ENCODE measurements at regions not wholly inside any gene's neighbourhood (a gene's known extent, or its start where the extent isn't known, plus 50 kb on each side); places are given as distances from the start of the nearest gene placed in this dataset.
"Not testable (repeated sequence)": the region's sequence is repeated elsewhere in the genome, so short reads cannot be mapped to it uniquely, and the experiment has no call there.

DNA sequence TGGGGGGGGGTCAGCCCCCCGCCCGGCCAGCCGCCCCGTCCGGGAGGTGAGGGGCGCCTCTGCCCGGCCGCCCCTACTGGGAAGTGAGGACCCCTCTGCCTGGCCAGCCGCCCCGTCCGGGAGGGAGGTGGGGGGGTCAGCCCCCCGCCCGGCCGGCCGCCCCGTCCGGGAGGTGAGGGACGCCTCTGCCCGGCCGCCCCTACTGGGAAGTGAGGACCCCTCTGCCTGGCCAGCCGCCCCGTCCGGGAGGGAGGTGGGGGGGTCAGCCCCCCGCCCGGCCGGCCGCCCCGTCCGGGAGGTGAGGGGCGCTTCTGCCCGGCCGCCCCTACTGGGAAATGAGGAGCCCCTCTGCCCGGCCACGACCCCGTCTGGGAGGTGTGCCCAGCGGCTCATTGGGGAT lies 210.7 kb upstream of the RPL34 start:
- not testable (repeated sequence) for DNase-seq (ENCODE audit: low read depth)

DNA sequence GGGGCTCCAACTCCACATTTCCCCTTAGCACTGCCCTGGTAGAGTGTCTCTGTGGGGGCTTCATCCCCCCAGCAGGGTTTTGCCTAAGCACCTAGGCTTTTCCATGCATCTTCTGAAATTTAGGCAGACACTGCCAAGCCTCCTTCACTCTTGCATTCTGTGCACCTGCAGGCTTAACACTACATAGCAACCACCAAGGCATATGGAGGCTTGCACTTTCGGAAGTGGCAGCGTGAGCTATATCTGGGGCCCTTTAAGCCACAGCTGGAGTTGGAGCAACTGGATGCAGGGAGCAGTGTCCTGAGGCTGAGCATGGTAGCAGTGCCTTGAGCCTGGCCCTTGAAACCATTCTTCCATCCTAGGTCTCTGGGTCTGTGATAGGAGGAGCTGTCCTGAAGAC lies 214.8 kb upstream of the RPL34 start:
- no peak for DNase-seq (ENCODE audit: low read depth)

DNA sequence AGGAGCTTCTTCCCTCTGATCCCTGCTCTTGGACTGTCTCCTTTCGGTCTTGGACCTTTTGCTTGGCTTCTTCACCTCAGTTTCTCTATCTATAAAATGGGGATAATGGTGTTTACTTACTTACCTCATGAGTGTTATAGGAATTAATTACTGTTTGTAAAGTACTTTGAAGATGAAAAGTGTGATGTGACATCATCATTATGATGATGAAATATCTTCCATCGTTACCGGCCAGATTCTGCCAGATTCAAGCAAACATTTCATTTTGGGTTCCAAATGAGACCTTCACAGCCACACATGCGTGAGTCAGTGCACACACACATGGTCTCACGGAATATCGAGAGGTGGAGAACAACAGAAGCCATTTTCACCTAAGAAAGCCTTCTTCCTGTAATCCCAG lies 220.1 kb upstream of the RPL34 start:
- no peak for DNase-seq (ENCODE audit: low read depth)

DNA sequence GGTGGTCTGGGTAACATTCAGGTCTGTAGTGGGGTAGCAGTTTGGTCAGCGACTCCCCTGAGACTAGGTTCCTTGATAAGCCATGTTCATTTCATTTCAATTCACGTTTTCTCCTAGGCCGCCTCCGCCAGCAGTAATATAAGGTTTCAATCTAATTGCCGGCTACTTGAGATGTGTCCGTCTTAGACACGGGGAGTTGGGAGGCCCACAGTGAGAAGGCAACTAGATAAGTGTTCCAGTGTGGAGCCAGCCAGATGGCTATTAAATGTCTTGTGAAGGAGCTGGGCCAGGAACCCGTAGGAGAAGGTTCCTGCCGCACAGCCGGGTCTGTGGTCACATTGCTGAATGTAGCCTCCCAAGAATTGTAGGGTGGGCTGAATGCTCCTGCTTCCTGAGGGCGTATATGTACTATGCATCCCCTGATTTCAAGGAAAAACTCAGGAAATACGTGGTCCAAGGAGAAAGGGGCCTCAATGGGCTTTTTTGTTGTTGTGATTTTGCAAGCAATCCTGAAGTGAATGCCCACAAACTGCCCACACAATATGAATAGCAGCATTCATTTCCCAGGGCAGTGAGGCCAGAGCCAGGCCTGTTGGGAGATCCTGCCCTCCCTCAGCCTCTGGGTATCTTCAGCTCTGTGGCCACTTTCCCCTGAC lies 220.6 kb upstream of the RPL34 start:
- DNase-seq (ENCODE audit: low read depth), result no peak

DNA sequence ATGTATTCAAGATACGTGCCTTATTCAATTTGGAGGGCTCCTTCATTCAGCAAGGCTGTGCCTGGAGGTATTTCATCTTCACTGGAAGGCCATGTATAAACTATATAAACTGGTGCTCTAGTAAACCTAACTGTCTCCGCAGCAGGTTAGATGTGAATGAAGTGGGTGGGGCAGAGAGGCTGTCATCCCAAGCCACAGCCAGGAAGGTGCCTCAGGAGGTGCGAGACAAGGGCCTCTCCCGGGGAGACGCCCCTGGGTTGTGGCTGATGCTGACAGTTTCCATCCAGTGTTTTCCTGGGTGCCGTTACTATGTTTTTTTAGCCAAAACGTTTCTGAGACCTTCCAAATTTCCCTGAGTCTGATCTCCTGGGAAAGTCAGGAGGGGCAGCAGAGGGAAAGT lies 221.5 kb upstream of the RPL34 start:
- no peak for DNase-seq (ENCODE audit: low read depth)

DNA sequence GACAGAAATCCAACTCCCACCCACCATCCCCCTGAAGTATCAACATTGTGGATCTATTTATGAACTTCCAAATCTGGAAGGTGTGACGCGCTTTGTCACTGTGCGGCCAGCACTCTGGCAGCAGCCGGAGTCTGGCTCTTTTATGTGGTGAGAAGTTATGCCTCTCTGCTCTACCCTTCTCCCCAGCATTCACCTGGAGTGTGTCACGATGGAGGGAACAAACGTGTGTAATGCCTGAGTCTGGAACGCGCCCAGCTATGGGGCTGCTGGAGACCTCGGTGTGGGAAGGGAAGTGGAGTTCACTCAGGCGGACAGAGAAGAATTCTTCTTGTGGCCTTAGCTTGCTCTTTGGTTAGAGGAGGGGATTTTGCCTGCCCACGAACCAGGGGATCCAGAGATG lies 222.1 kb upstream of the RPL34 start:
- peak; percentile 10 for DNase-seq (ENCODE audit: low read depth)

DNA sequence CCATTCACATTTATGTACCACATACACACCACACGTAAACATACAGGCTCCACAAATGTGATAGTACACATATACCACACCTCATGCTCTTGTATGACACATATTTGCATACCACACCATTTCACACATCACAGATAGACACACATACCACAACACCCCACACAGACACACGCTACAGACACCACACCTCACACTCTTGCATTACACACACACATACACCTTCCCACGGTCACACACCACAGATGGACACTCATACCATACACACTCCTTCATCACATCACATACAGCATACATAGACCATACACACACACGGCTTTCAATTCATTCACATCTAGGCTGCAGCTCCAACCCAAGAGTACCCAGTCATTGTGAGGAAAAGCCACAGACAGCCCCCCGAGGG lies 222.5 kb upstream of the RPL34 start:
- no peak for DNase-seq (ENCODE audit: low read depth)

DNA sequence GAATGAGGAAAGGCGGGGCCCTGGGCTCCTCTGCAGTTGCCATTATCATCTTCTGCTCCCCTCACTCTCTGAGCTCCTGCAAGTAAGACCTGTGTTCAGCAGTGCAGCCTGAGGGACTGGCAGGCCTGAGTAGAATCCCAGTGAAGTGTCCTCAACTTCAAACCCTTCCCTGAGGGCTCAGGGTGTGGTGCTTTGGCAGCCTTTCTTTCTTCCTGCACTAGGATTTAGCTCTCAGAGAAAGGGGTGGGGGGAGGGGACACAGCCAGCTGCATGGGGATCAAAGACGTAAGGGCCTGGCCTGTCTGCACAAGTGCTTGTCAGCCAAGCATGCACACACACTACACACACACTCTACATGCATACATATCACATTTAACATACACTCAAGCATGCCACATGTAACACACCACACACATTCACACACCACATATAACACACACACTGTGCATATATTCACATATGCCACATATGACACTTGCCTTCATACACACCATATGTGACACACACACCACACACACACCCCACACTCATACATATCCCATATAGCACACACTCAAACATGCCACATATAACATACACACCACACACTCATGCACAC lies 223.4 kb upstream of the RPL34 start:
- DNase-seq (ENCODE audit: low read depth), result no peak

DNA sequence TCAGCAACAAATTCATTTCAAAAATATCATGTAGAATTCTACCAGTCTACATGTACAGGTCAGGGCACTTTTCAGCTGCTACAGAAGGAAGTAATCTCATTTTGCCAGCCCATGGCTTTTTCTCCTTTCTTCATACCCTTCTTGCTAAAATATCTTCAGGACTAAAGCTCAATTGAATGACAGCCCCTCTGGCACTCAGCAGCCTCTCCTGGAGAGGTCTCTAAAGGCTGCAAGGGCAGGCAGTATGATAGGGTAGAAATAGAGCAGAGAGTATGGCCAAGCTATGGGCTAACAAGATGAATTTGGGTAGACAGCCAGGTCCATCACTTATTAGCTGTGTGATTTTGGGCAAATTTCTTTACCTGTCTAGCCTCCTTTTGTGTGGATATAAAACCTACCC lies 224.6 kb upstream of the RPL34 start:
- no peak for DNase-seq (ENCODE audit: low read depth)

DNA sequence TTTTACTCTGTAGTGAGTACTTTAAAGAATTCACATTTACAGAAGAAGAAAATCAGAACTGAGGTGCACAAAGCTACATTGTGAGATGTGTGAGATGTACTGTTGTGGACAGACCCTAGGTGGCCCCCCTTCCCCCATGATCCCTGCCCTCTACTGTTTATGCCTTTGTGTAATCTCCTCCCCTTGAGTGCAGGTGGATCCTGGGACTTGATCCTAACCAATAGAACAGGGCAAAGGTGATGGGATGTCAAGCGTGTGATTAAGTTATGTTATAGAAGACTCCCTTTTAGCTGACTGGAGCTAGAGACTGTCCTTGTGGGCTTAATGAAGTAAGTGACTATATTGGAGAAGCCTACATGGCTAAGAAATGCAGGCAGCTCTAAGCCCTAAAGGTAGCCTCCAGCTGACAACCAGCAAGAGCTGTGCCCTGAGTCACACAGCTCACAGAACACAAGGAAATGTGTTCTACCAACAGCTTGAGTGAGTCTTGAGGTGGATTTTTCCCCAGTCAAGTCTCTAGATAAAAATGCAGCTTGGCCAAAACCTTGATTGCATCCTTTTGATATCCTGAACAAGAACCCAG lies 225.2 kb upstream of the LEF1 start:
- no peak for DNase-seq (ENCODE audit: low read depth)

DNA sequence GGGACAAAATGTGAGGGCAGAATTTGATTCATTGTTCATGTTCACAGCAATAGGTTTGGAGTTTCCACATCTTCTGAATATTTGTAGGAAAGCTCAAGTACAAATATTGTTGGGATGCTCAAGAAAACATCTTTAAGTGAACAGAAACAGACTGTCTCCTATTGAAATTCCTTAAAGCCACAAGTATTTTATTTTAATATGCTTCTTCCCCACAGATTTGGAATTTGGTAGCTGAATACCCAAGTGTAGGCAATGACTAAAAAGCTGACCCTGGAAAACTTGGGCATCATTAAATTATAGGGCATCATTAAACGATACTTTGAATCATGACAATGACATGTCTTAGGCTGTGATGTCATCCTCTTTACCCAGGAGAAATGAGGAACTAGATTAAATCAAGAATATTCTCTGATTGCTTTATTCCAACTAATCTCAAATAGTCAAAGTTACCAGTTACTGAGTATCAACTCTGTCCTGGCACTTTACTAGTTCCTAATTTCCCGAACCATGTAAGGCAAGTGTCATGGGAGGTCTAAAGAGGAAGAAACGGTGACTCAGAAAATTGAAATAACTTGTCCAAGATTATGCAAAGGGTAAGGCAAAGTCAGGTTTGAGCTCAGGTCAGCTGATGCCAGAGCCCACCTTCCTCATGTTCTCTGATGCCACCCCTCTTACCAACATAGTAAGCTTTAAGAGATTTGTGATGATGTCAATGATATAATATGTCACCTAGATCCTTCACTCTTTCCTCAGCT lies 223.1 kb upstream of the LEF1 start:
- DNase-seq (ENCODE audit: low read depth), result no peak

DNA sequence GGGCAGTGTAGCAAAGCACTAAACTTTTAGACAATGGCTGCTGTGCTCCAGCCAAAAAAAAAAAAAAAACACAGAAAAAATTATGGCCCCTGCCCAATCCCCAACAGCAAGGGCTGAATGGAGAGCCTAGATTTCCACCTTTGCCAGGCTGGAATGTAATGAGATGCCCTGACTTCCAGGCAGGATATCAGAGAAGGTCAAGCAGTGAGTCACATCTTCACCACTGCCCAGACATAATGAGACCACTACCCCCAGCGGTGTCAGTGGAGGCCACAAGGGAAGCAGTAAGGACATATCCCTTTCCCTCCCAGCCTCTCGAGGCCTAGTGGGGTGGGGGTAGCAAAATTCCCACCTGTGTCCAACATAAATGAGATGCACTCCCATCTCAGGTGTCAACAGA lies 216.3 kb upstream of the LEF1 start:
- DNase-seq (ENCODE audit: low read depth), result peak; percentile 73

DNA sequence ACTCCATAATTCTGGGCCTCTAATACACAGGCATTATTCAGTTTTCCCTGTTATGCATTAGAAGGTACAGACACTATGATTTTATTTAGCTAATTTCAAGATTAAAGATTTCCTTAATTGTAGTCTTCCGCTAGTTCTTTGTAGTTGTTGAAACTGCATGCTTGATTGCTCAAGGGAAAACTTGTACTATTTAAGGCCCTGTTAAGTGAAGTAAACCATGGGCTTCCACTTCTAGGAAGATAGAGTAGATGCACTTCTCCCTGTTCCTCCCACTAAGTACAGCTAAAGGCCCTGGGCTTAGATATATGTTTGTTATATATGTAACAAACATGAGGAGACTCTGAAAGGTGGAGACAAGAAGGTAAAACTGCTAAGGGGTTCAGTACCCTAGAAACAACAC lies 215.8 kb upstream of the LEF1 start:
- DNase-seq (ENCODE audit: low read depth), result no peak

DNA sequence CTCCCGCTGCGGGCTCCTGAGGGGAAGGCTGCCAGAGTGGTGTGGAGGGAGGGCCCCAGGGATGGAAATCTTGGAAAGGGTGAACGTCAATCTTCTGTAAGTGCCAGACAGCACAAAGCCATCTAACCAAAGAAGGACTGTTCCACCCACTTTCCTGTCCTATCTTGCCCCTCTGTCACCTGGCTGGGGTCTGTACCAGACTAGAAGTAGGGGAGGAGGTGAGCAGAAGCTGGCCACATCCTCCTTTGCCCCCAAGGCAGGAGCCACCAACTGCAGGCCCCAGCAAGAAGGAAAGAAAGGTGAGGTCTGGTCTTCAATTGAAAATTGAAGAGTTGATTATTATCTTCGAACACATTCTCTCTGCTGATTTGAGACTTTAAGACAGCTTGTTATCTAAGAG lies 214.4 kb upstream of the LEF1 start:
- DNase-seq (ENCODE audit: low read depth), result no peak

DNA sequence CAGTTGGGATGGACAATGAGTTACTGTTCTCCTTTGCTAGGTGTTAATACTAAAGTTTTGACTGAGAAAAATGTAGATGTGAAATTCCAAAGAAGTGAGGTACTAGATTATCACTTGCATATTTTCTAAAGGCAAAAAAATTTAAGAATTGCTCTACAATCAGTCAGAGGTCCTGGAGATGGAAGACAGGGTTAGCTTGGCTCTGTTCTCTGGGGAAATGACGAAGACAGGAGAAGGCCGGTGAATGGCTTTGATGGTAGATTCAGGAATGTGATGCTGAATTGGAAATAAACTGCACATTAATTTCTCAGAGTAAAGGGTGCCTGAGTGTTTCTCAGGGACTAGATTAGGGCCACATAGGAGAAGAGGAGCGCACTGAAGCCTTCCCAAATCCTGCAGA lies 214.0 kb upstream of the LEF1 start:
- no peak for DNase-seq (ENCODE audit: low read depth)

DNA sequence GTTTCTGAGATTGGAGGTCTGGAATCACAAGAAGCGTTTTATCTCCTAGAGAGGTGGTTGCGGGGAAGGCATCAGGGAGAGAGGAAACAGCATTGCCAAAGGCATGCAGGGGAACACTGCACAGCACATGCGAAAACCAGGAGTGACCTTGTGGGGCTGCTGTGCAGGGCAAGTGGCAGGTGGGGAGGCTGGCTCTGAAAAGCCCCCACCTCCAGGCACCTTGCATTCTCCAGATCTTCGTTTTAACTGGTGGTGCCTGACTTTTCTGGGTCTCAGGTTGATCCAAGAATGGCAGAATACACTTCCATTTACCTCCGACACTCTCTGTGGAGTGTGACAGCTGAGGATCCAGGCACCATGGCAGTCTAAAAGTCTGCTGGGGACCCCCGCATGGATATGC lies 209.4 kb upstream of the LEF1 start:
- no peak for DNase-seq (ENCODE audit: low read depth)

DNA sequence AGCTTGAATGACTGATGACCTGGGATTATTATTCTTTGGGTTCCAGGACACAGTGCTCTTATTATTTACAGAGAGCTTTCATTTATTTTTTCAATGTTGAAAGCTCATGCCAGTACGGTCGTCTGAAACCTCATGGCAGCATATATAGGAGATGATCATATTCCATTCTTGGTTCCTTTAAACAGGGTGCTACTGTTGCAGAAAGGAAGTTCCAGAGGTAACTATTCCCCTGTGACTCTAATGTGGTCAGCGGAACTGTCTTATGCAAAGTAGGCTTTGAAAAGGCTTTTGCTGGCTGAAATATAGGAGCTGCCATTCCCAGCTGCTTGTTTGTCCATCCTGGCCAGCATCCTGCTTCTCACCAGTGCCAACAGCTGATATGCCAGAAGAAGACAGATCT lies 208.3 kb upstream of the LEF1 start:
- peak; percentile 8 for DNase-seq (ENCODE audit: low read depth)

DNA sequence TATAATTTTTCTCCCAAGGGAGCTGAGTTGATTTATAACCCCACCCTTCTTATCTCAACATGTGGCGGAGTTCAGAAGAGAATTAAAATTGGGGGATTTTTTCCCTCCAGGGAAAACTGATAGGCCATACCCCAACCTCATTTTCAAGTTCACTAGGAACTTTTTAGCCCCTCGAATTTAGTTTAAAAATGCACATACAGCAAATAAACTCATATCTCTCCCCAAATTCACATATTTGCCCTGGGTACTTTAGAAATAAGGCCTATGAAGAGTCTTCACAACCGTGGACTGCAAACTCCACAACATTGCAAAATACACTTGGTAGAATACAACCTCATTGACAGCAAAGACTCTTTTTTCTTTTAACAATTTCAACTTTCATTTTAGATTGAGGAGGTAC lies 206.7 kb upstream of the LEF1 start:
- no peak for DNase-seq (ENCODE audit: low read depth)

DNA sequence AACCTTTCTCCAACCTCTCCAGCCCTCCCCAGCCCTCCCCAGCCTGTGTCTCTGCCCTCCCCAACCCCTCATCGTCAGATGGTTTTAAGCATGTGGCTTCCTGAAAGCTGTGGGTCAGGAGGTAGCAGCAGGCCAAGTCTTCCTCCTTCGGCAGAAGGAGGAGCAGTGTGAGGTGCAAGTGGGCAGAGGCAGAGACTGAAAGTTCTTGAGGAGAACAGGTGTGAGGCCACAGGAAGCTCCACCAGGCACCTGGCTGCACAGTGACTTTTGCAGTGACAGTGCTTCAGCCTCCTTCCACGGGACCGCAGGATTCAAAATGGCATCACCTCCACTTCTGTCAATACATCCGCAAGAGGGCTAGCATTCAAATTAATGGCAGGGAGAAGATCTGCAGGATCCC lies 203.9 kb upstream of the LEF1 start:
- DNase-seq (ENCODE audit: low read depth), result no peak

DNA sequence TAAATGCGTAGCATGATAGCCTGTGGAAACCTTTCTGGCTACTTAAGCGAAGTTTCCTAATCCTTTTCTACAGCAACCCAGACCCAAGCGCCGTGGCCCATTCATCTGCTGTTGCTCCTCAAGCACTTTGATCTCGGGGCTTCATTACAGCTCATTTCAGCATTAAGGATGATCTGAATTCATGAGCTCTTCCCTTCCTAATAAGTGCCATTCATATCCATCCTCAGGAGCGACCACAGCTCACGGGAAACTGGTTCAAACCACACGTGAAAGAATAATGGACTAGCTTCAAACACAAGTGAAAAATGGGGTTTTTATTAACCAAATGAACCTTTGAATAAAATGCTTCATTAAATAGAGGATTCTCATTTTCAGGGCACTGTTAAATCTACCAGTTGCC lies 202.6 kb upstream of the LEF1 start:
- DNase-seq (ENCODE audit: low read depth), result no peak

DNA sequence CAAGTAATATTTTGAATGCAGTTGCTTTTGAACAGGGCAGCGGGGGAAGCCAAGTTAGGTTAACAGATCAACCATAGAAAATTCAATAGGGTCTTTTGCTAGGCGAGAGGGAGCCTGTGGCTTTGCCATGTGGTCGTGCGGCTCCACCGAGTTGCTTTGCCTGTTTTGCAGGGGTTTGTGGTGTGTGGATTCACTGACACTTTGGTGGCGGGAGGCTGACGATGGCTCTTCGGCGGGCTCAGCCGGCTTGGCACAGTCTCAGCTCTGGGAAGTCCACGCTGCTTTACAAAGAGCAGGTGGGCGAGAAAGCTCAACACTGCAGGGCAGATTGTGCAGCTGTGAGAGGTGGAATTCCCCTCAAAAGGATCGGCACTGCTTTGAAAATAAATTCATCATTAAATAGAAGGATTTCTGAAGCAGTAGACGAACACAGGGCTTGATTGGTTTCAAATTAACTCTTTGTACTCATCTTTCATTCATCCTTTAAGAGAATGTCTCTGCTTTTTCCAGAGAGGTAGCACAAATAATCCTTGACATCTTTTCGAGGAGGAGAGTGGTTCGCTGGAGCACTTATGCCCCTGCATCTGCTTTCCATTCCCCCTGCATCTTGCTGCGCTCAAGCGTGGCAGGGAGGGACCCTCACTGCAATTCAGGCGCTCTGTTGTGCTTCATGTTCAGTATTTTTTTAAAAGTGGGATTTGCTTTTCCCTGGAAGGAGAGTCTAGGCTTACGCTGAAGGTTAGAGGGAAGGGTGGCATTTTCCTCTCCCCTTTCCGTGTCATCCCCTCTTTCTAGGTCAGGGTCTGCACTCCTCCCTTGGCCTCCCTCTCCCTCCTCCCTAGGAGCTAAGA lies 201.8 kb upstream of the LEF1 start:
- no peak for DNase-seq (ENCODE audit: low read depth)

Measured in HT1080 (cell line).